Pons (tissue), 1 donor: ENCODE measurements at regions not wholly inside any gene's neighbourhood (a gene's known extent, or its start where the extent isn't known, plus 50 kb on each side); places are given as distances from the start of the nearest gene placed in this dataset.

Source experiments
- DNase-seq: peaks from one replicate; pipeline ENCODE4 v3.0.0-alpha.2; 2016; ENCODE audit warnings: low spot score

DNA sequence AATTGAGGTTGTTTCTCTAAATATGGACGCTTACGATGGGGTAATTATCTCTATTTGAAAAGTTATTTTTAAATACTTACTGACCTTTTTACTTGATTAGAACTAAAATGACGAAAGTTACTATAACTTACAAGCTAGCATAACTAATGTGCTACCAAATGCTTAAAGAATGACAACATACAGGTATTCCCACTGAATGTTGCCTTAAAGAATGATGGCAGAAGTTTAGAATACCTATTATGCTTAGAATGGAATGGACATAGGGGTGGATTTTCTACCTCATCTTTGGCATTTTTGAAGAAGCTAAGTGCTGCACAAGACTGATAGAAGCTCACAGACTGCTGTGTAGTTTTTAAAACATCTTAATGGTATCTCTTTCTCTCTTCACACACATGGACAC lies 284.8 kb downstream of the THBS2 start:
- no peak for DNase-seq

DNA sequence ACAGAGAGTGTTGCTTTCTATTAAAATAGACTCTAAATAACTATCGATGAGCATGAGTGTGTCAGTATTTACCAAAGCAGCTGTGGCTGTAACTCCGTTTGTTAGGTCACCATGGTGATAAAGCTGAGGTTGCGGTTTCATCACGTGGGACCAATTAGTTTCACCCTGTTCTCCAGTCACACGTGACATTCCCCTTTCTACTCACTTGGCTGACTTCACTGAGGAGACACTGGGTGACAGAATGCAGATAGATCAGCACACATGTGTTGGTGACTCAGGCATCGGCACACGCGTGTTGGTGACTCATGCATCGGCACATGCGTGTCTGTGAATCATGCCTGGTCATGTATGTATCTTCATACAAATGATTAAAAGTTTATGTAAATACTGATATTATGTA lies 285.4 kb downstream of the THBS2 start:
- DNase-seq, result peak; percentile 36

DNA sequence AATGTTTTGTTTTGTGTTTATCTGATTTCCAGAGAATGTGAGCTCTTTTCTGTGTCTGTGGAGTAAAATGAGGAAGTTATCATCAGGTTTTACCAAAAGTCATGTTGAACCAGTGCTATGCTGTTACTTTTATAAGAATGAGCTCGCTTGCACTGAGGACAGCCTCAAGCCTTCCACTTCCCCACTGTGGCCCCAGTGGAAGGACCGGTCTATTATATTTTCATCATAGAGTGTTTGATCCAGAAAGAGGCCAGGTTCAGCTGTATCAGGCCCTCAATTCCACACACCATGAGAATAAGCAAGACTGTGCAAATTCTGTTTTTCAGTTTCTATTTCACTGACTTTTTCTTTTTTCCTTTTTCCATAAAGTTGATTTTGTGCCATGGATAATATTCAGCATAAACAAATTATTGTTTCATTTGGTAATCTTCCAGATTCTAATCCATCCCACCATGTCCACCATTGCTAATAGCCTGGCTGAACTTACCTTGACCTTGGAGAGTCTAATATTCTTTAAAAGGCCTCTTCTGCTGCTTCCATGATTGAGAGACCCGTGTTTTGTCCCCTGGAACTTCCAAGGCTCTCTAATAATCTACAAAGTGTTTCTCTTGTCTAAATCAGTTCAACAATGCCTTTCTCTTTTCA lies 286.2 kb downstream of the THBS2 start:
- DNase-seq, result no peak

DNA sequence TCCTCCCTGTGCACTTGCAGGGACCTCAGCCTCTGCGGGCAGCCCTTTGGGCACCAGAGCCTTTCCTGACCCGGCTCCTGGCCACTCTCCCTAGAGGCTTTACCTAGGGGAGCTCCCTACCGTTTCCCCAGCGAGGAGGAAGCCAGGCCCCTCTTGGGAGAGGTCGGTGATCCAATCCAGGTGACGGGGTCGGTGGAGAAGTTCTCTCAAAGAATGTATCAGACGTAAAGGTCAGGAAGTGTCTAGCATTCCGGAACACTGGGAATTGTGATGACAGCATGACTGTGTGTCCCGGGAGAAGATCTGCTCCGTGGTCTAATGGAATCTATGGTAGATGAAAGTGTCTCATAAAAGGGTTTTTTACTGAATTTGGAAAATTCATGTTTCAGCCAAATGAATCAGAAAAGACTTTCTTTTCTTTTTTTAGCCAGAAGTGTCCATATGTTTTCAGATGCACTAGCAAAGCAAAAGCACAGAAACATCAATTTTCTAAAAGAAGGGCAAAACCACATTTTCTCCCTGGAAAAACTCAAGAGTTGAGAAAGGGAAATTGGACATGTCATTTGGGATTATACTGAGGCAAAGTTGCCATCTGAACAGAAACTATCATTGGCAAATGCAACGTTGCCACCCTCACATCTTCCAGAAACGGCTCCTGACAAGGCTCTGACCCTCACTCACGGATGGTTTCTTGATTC lies 289.4 kb downstream of the THBS2 start:
- DNase-seq, result no peak

DNA sequence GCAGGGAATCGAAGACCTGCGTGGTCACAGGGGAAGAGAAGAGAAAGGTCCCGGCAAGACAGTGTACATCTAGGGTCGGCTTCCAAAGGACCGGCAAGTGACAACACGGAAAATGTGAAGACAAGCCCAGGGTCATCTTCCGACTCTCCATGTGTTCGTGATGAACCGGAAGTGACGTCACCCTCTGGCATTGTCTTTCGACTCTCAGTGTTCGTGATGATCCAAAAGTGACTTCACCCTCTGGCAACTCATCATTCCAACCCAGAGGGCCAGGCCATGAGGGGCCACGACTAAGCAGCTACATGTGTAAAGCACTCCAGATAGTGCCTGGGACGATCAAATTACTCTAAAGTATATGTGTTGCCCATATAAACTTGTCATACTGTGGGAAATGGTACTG lies 290.8 kb downstream of the THBS2 start:
- DNase-seq, result no peak

DNA sequence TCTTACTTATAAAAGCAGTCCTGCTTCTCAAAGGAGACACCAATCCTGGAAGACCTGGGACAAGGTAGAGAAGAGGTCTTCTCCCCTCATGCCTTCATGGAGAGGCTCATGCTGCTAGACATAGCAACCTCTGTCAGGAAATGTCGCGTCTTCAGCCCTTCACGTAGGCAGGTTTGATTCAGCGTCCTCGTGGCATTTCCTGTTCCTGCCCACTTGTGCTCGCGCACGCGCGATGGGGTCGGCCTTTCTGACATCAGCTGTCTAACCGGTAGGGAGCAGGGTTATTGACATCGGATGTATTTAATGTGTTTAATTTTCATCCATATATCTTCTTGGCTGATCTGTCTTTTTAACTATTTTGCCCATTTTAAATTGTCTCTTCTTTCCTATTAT lies 292.4 kb downstream of the THBS2 start:
- no peak for DNase-seq

DNA sequence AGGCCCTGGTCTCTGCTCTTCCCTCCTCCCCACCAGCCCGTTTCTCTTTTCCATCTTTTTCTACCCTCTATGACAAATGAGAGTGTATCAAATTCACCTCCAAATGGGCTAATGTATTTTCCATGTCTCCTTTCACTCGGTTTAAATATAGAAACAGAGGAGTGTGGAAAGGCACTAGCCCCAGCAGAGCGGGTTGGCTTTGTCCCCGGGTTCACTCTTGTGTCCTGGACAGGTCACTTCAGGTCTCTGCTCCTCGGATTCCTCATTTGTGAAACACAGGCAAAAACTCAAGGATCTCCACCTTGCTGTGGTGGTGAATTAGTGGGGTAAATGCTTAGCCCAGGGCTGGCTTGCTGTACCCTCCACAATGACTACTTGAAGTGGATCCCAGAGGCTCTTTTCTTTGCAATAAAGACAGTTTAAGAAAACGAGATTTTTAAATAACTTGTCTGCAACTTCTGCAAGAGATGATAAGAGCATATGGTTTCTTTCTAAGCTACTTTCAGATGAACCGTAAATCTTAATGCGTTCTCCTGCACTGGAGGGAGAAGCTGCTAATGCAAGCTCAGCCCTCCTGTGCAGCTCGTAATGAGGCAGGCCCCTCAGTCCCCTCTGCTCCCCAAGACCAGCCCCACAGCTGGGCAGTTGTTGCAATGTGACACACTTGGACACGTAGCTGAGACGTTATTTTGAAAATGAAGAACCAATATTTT lies 292.9 kb downstream of the THBS2 start:
- DNase-seq, result no peak

DNA sequence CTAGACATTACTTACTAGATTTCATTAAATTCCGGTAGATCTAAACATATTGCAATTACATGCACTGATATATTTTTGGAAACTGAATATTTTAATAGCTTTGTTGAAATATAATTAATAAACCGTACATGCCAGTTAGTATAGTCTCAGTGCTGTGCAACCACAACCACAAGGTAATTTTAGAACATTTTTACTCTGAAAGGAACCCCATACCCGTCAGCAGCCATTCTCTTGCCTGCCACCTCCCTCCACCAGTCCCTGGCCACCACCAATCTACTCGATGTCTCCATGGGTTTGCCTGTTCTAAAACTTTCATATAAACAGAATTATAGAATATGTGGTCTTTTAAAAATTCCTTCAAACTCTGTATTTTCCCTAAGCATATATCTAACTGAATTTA lies 293.9 kb downstream of the THBS2 start:
- DNase-seq, result no peak

DNA sequence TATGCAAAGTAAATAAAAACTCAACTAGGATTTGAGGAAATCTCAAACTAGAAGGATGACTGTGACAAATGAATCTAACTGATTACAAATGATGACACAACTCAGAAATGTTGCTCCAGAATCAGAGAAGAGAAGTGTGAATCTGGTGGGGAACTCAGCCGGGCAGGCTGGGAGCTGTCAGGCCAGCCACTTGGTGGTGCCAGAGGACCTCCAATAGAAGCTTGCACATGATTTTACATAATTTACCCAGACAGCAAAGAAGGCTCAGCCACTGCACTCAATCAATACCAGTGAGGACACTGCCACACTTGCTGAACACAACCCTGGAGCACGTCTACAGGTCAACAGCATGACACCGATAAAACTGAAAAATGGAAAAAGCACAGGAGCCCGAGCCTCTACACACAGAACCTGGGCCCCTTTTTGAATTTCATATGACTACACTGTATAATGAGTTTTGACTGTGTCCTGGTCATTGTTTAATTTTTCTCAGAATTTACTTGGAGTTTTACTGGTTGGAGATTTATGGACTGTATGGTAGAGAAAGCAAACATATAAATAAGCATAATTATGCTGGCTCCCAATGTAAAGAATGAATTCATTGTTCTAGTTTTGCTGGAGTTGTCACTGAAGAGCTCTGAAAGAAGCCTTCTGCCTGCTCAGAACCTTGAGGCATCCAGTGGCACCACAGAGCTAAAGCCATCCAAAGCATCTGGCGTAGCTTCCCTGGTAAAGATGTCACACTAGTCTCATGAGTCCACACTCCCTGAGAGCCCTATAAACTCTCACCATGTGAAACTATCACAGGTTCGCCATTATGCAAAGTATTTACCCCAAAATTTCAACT lies 296.5 kb downstream of the THBS2 start:
- peak; percentile 73 for DNase-seq

DNA sequence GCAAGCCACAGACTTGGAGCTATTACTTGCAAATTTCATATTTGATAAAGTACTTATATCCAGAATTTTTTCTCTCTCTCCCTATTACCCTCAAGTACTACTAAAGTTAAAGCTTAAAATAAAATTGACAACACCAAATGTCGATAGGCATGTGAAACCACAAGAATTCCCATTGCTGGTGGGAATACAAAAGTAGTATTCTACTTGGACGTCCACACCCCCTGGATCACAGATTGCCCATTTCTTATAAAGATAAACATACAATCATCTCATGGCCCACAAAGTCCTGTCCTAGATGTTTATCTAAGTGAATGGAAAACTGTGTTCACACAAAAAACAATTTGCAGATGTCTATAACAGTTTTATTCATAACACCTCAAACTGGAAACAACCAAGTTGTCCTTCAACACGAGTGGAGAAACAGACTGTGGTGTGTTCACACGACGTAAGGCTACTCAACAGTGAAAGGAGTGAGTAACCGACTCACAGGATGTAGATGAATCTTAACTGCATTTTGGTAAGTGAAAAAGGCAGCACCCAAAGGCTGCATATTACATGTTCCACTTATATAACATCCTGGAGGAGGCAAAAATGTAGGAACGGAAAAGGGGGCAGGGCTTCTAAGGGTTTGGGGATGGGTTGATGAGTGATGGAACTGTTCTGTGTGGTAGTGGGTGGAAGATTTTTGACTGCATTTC lies 297.4 kb downstream of the THBS2 start:
- DNase-seq, result no peak

DNA sequence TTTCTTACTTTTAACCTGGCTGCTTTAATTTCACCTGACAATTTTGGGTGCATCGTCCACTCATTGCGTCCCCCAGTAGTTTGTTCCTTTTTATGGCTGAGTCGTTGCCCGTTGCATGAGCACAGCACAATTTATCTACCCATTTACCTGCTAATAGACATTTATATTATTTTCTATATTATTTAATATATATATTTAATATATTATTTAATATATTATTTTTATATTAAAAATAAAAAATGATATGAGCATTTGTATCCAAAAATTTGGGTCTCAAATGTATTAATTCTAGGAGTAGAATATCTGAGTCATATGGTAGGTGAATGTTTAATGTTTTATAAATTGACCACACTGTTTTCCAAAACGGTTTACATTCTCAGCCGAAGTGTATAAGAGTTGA lies 300.2 kb downstream of the THBS2 start:
- no peak for DNase-seq

DNA sequence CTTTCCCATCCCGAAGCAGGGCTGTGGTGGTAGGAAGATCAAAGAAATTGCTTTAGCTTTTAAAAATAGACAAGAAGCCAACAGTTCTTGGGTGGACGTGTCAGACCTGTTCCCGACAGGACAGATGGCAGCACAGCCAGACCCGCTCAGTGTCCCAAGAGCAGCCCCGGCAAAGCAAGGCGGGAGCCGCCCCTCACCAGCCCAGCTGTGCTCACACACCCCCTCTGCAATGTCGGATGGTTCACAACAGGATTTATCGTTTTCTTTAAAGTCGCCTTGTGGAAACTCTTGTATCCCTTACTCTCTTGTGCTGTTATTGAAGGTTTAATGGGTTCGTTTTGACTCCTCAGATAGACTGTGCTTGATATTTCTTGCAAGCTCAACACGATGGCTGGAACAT lies 302.4 kb downstream of the THBS2 start:
- no peak for DNase-seq

DNA sequence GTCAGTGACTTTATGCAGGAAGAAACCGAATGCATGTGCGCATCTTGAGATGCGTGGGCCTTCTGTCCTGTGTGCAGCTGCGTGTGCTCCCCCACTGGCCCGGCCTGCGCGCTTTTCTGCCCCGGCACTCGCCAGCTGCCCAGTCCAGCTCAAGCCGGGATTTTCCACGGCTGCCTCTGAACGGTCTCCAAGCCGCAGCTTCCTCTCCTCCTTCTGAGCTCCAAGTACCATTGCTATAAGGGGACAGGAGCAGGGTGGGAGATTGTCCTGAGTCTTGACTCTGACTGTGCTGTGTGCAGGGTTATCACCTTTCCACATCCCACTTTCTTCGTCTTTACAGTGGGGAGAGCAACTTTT lies 302.8 kb downstream of the THBS2 start:
- DNase-seq, result no peak

DNA sequence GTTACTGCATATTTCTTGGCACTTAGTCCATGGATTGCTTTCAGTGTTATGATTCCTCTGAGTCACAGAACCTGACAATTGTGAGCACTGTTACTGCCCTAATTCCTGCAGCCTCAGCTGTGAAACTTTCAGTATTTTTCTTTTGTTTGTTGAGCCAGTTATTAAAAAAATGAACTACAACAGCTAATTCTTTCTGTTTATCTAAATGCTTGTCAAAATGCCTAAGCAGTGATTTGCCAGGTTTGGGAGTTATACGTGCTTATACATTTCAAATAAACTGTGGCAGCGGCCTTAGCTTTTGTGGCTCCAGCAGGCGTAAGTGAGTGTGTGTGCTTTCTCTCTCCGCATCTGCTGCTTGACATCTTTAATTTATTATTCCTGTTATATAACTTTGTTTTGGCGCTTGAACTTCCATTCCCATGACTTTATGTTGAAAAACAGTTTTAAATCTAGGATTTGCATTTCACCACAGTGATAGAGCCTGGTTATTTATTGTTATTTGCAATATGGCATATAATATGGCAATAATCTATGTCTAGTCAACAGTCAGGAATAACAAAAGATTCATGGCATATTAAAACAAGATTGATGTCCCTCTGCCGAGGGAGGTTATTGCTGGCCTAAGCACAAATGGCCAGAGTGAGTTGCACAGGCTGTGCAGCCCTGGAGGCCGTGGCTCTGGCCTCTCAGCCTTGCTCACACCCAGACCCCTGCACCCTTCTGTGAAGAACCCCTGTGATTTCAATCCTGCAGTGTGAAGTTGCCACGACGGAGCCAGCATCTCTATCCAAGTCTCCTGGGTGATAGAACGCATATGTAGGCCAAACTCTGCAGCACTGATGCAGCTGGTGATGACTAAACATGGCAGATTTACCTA lies 303.4 kb downstream of the THBS2 start:
- DNase-seq, result no peak

DNA sequence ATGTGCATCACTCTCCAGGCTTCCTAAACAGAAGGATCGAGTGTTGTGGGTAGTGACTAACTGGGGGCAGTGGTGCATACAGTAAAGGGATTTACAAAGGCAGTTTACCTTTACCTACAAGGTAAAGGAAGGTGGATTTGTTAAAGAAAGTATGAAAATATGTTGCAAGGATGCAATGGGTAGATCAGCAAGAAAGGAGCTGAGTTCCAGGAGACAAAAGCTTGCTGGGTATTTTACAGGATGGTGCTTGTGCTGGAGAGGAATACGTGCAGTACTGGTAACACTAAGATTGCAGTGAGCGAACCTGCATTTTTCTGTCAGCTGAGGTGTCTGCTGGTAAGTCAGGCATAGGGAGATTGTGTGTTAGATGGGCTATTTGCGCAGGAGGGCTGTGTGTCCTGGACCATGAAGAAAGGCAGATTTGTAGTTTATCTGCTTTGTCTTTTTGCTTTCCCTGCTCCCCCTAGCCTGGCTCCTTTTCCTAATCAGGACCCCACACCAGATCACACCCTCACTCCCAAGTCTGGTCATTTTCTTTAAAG lies 304.6 kb downstream of the THBS2 start:
- DNase-seq, result no peak

DNA sequence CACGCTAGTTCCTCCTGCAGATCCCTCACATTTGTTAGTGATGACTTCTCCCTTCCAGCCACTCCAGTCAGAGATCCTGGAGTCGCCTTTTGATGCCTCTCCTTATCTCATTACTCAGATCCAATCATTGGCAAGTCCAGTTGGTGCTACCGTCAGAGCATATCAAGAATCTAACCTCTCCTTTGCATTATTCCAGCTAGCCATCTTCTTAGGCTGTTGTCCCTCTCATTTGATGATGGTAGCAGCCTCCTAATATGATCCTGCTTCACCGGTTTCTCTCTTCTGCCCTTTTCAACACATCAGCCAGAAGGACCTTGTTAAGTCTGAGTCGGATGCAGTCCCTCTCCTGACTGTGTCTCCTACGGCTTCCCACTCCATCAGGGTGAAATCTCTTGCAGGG lies 305.6 kb downstream of the THBS2 start:
- no peak for DNase-seq

DNA sequence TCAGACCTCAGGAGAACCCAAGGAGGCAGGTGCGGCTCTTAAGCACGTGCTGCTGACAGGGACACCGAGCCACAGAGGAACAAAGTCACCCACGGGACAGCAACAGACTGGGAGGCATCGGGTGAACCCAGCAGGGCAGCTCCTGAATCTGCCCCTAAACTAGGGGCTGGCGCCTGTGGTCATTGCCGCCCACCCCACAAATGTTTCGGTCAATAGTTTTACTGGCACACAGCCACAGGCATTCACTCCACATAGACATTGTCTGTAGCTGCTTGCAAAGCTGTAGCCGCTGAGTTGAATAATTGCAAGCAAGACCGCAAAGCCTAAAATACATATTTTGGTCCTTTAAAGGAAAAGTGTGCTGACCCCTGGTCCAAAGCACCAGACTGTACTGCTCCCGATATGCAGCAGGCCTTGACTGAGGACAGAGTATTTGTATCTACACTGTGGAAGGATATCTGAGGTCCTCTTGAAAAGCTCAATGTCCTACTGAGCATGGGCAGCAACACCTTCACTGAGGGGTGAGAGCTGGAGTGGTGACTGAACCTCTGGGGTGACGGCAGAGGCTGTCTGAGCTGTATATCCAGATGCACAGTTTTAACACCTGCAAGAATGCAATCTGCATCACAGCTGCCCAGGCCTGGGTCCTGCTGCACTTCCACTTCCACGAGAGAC lies 310.3 kb downstream of the THBS2 start:
- DNase-seq, result no peak

DNA sequence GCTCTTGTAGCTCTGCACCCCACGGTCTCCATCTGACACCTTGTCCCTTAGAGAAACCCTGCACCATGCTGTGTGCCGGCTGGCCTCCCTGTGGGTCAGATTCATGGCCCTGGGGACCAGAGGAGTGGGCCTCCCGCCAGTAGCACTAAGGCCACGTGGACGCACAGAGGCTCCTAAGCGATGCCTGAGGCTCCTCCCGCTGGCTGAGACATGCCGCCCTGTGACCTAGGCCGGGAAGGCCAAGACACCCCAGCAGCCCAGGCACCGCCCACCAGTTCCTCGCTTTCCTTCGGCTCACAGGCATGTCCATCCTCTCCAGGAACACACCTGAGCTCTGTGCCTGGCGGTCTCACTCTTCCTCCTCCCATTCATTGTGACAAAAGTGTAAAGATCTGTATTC lies 311.0 kb downstream of the THBS2 start:
- no peak for DNase-seq

DNA sequence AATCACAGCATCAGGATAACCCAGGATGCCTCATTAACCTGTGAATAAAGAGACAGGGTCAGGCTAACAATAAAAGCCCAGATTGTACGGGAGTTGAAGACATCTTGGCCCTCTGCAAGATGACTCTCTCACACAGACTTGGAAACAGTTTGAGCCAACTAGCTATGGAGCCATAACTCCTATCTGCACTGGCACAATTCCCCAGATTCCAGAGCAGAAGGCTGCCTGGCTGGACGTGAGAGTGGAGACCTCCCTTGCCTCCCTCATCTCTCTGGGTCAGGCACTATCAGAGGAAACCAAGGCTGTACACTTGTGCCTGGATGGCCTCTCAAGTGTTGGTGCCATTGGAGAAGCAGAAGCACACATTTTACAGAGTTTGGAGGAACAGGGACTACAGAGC lies 312.6 kb downstream of the THBS2 start:
- DNase-seq, result no peak

DNA sequence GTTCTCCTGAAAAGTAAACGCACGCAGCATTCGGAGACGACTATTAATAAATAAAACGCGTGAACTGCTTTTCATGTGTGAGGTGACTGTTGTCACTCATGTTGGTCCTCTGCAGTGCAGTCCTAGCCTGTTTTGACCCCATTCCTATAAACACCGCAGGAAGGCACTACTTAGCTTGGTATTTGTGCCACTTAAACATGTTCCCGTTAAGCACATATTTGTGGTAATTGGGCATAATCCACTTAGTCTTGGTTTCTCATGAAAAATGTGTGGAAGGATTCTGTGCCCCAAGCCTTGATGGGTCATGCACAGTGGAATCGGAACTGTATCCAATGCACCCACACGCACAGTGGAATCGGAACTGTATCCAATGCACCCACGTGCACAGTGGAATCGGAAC lies 313.9 kb downstream of the THBS2 start:
- no peak for DNase-seq
